LNCaP clone FGC (cell line): ENCODE measurements at regions not wholly inside any gene's neighbourhood (a gene's known extent, or its start where the extent isn't known, plus 50 kb on each side); places are given as distances from the start of the nearest gene placed in this dataset.

Experiments
- DNase-seq: peaks from one replicate; pipeline ENCODE4 v3.0.0-alpha.2; 2011; ENCODE audit warnings: low read depth
- H3K4me3 ChIP-seq: 2 replicates; pipeline ENCODE4 v1.5.1; 2011; ENCODE audit warnings: mild to moderate bottlenecking, low read depth, low read length, control low read depth
- CTCF ChIP-seq: IDR thresholded peaks from 2 replicates; pipeline ENCODE4 v1.5.1; 2012; ENCODE audit warnings: mild to moderate bottlenecking; ENCODE audit not compliant: control insufficient read depth, insufficient read depth; ENCODE audit errors: extremely low read depth

- no peak for DNase-seq
- no peak for TF ChIP-seq CTCF
- H3K4me3 ChIP-seq, result no peak overlapping the region
Measured at GRCh38 chr21:19792004-19792403, 1206.2 kb upstream of the NCAM2 start.

- no peak for DNase-seq
- no peak overlapping the region for H3K4me3 ChIP-seq
- TF ChIP-seq CTCF, result no peak
Measured at GRCh38 chr21:19807201-19807600, 1191.0 kb upstream of the NCAM2 start.

- TF ChIP-seq CTCF, result no peak
- H3K4me3 ChIP-seq, result no peak overlapping the region
- DNase-seq, result no peak
Measured at GRCh38 chr21:19810779-19811178, 1187.4 kb upstream of the NCAM2 start.

GRCh38 chr21:19830446-19830845 is 1167.8 kb upstream of the NCAM2 start:
- DNase-seq, result no peak
- no peak for TF ChIP-seq CTCF
- no peak overlapping the region for H3K4me3 ChIP-seq

- H3K4me3 ChIP-seq, result no peak overlapping the region
- no peak for DNase-seq
- TF ChIP-seq CTCF, result no peak
Measured at GRCh38 chr21:19832551-19832950, 1165.7 kb upstream of the NCAM2 start.

- no peak overlapping the region for H3K4me3 ChIP-seq
- TF ChIP-seq CTCF, result no peak
- no peak for DNase-seq
Measured at GRCh38 chr21:19833082-19833481, 1165.1 kb upstream of the NCAM2 start.

- DNase-seq, result no peak
- no peak for TF ChIP-seq CTCF
- H3K4me3 ChIP-seq, result no peak overlapping the region
Measured at GRCh38 chr21:19842601-19843000, 1155.6 kb upstream of the NCAM2 start.
